ENCODE measurements at regions not wholly inside any gene's neighbourhood (a gene's known extent, or its start where the extent isn't known, plus 50 kb on each side); places are given as distances from the start of the nearest gene placed in this dataset.

DNA sequence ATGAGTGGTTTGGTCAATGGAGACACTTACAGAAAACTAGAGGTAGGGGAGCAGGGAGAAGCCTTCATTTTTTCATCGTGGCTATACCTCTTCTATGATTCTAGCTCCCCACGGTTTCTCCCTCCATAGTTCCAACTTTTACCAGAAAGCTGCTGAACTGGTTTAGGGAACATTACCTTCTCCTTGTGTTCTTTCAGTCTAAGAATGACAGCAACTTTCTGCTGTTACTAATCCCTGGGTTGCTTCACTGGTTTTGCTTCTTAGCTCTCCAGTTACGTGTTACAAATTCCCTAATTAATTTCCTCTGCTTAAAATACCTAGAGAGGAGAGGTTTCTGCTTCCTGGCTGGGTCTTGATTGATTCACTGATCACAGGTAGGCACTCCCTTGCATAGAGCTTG is 499.9 kb downstream of the SLC4A3 start:
- no peaks in the 10 kb centered on the region for H3K4me1 Mint-ChIP-seq
- H3K36me3 Mint-ChIP-seq: no peaks in the 10 kb centered on the region
- H3K4me3 Mint-ChIP-seq: no peak overlapping the region
- ATAC-seq (ENCODE audit: low read depth) (no peak), DNase-seq (no peak)
- peaks cover 2% of the 10 kb centered on the region for H3K9me3 Mint-ChIP-seq
- POLR2A ChIA-PET: no interaction called here
- no peaks in the 10 kb centered on the region for H3K27me3 Mint-ChIP-seq
- no peak overlapping the region for H3K27ac Mint-ChIP-seq

DNA sequence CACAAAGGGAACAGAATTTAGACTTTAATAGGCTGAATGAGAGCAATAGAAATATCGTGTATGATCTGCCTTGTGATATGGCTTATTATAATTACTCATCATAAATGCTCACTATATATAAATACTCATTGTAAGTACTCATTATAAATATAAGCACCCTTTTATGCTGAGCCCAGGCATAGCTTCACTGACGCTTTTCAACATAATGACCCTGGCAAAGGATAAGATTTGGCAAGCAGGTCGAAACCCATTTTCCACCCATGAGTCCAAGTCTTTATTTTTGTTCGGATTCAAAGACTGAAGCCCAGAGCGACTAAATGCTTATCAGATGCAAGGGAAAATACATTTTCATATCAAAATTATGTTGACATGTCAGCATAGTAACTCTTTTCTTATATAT is 500.4 kb downstream of the SLC4A3 start:
- H3K9me3 Mint-ChIP-seq: peaks cover 2% of the 10 kb centered on the region
- no peaks in the 10 kb centered on the region for H3K36me3 Mint-ChIP-seq
- ATAC-seq (ENCODE audit: low read depth) (no peak), DNase-seq (no peak)
- H3K4me1 Mint-ChIP-seq: no peaks in the 10 kb centered on the region
- H3K27ac Mint-ChIP-seq: no peak overlapping the region
- H3K27me3 Mint-ChIP-seq: no peaks in the 10 kb centered on the region
- H3K4me3 Mint-ChIP-seq: no peak overlapping the region
- POLR2A ChIA-PET: no interaction called here

DNA sequence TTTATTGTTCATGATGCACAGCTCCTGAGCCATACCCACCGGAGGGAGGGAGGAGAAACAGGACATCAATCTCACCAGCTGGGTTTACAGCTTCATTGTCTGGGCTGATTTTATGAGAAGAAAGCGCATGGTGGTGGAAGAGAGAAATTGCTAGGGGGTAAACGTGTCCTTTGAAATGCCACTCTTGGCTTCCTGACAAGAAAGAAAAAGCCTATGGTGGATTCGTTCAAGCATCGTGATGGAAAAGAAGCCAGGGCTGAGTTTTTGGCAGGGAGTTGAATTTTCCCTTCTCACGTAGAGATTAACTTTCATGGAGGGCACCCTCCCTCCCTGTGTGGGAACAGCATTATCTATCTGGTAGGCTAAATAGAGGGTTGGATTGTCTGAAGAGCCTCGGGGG is 502.0 kb downstream of the SLC4A3 start:
- H3K9me3 Mint-ChIP-seq: peaks cover 2% of the 10 kb centered on the region
- no peaks in the 10 kb centered on the region for H3K36me3 Mint-ChIP-seq
- no peaks in the 10 kb centered on the region for H3K4me1 Mint-ChIP-seq
- POLR2A ChIA-PET: no interaction called here
- no peak overlapping the region for H3K27ac Mint-ChIP-seq
- DNase-seq (no peak), ATAC-seq (ENCODE audit: low read depth) (no peak)
- H3K27me3 Mint-ChIP-seq: no peaks in the 10 kb centered on the region
- no peak overlapping the region for H3K4me3 Mint-ChIP-seq

DNA sequence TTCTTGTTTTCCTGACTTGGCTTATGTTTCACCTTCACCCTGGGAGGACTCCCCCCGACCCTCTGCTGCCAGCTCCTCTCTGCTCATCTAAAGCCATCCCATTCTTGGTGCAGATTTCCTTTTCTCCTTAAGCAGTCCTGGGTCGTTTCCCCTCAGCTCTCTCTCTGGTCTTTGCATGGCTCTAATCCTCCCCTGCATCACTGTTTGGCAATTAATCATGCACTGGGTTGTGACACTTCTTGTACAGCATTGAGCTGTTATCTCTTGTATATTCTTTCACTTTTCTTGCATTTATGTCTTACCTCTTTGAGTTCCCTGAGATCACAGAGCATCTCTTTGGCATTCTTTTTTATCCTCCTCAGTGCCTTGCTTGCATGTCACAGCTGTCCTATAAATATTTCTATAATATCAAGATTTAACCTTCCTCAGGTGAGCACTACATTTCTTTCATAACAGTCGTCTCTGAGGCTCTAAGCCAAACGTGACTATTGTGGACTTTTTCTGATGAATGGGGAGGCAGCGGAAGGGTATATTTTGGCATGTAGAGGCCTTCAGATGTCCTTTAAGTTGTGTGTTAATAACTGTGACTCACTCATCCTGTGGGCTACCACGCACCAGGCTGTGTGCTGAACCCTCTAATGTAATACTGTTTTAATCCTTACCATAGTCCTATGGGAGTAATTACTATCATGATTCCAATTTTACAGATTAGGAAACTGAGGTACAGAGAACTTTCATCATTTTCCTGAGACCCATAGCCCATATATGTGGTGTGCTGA is 507.5 kb downstream of the SLC4A3 start:
- Mint-ChIP-seq H3K27me3 (no peaks in the 10 kb centered on the region), H3K9me3 (peaks cover 2% of the 10 kb centered on the region), H3K4me1 (no peaks in the 10 kb centered on the region), H3K4me3 (no peak overlapping the region), H3K27ac (no peak overlapping the region), H3K36me3 (no peaks in the 10 kb centered on the region)
- DNase-seq (no peak), ATAC-seq (ENCODE audit: low read depth) (no peak)
- POLR2A ChIA-PET: no interaction called here

DNA sequence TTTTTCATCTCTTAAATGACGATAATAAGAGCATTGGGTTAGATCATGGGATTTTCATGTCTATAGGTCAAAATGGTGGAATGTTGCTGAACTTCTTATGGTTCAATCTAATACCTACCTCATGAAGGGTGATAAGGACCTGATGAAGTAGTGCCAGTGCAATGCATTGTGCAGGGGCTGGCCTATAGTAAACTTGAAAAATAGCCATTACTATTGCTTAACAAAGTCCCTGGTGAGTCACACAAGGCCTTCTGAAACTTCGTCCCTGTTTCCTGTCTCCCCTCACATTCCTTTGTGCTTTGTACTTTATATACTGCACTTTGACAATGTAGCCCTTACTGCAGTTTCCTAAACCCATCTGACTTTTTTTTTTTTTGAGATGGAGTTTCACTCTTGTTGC is 515.9 kb downstream of the SLC4A3 start:
- POLR2A ChIA-PET: no interaction called here
- DNase-seq (no peak), ATAC-seq (ENCODE audit: low read depth) (no peak)
- H3K4me1 Mint-ChIP-seq: no peaks in the 10 kb centered on the region
- no peak overlapping the region for H3K27ac Mint-ChIP-seq
- H3K9me3 Mint-ChIP-seq: peaks cover 3% of the 10 kb centered on the region
- no peaks in the 10 kb centered on the region for H3K27me3 Mint-ChIP-seq
- H3K36me3 Mint-ChIP-seq: no peaks in the 10 kb centered on the region
- no peak overlapping the region for H3K4me3 Mint-ChIP-seq

DNA sequence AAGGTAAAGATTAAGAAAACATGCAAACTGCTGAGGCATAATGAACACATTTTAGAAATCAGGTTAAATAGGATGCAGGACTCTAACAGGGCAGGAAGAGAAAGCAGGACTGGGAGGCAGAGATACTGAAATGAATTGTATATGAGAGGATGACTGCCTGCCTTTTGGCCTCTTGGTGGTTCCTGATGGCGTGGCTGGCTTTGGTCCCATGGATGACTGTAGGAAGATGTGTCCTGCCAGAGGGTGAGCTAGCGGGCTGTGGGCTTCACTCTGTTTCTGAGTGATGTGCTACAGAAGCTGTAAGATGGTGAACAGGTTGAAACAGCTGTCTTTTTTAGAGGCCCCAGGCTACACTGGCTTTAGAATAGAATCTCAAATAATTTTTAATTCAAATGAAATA is 517.0 kb downstream of the SLC4A3 start:
- no peak overlapping the region for H3K27ac Mint-ChIP-seq
- POLR2A ChIA-PET: no interaction called here
- H3K36me3 Mint-ChIP-seq: no peaks in the 10 kb centered on the region
- ATAC-seq (ENCODE audit: low read depth) (no peak), DNase-seq (no peak)
- H3K27me3 Mint-ChIP-seq: no peaks in the 10 kb centered on the region
- peaks cover 3% of the 10 kb centered on the region for H3K9me3 Mint-ChIP-seq
- no peaks in the 10 kb centered on the region for H3K4me1 Mint-ChIP-seq
- H3K4me3 Mint-ChIP-seq: no peak overlapping the region

DNA sequence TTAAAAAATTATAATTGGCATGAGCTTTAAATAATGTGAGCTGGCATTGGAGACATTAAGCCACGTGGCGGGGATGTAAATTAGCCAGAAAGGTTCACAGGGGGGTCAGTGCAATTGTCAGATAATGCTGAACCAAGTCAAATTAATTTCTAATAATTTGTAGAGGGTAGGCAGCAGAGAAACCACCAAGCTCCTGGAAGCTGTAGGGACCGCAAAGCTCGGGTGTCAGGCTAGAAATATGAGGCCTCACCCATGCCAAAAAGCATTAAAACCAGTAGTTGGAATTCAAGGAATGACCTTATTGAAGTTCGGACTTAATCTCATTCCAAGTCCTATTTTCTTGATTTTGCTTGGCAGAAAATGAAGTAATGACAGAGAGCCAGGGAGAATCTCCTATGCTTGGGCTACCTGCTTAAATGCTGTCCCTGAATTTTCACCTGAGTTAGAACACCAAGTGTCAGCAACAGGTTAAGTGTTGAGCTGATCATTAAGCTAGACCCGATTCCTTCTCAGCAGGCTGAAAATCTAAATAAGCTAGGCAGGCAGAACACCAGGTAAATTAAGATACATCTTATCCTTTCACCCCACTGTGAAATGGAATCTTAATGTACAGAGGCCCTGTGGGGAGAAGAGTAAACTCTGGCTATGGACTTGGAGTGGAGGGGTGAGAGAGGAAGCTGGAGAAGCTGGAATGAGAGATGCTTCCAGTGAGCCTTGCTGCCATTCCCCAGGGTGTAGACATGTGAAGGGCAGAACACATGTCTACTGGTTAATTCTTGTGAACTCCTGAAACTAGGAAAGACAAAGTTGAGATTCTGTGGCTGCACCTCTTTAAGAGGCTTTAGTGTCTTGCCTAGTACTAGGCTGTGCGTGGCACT is 520.0 kb downstream of the SLC4A3 start:
- POLR2A ChIA-PET: no interaction called here
- no peaks in the 10 kb centered on the region for H3K27me3 Mint-ChIP-seq
- no peaks in the 10 kb centered on the region for H3K4me1 Mint-ChIP-seq
- H3K27ac Mint-ChIP-seq: no peak overlapping the region
- DNase-seq (no peak), ATAC-seq (ENCODE audit: low read depth) (no peak)
- no peaks in the 10 kb centered on the region for H3K36me3 Mint-ChIP-seq
- no peak overlapping the region for H3K4me3 Mint-ChIP-seq
- peaks cover 3% of the 10 kb centered on the region for H3K9me3 Mint-ChIP-seq

DNA sequence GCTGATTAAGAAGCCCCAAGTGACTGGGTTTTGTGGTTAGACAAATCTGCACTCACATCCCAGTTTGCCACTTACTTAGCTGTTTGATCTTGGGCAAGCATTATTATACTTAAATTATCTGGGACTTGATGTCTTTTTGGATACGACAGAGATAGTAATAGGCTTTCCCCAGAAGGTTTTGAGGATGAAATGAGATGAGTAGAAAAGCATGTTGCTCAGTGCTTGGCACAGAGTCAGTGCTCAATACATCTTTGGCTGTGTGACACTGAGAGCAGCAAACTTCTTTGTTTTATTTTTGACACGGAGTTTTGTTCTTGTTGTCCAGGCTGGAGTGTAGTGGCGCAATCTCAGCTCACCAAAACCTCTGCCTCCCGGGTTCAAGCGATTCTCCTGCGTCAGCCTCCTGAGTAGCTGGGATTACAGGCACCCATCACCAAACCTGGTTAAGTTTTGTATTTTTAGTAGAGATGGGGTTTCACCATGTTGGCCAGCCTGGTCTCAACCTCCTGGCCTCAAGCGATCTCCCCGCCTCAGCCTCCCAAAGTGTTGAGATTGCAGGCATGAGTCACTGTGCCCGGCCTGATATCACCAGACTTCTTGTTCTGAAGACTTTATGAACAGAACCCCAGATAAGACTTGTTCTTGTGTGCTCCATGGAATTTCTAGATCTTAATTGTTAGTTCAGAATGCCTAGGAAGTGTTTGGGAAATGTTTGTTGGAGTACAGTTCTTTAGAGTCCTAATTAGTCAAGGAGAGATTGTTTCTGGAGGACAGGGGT is 521.2 kb downstream of the SLC4A3 start:
- Mint-ChIP-seq H3K27ac (no peak overlapping the region), H3K36me3 (no peaks in the 10 kb centered on the region), H3K27me3 (no peaks in the 10 kb centered on the region), H3K9me3 (peaks cover 3% of the 10 kb centered on the region), H3K4me1 (no peaks in the 10 kb centered on the region), H3K4me3 (no peak overlapping the region)
- POLR2A ChIA-PET: no interaction called here
- DNase-seq (no peak), ATAC-seq (ENCODE audit: low read depth) (no peak)

DNA sequence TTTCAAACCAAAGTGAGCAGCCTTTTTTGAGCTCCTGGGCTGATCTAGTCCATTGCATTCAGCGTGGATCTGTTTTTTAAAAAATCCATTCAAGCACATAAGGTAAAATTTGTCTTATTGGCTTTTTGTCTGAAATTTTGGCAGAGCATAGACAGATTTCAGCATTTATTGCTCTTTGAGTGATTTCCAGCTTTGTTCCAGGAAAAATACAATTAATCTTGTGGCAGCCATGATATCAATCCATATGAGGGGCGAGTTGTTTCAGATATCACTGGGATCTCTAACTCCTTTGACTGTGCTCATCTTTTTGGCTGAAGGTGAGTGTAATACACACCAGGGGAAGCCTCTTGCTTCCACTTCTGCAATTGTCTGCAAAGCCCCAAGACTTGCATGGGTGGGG is 523.9 kb downstream of the SLC4A3 start:
- ATAC-seq (ENCODE audit: low read depth): no peak
- no peaks in the 10 kb centered on the region for H3K9me3 Mint-ChIP-seq
- H3K27me3 Mint-ChIP-seq: peaks cover 2% of the 10 kb centered on the region
- H3K36me3 Mint-ChIP-seq: no peaks in the 10 kb centered on the region
- H3K27ac Mint-ChIP-seq: no peak overlapping the region
- H3K4me1 Mint-ChIP-seq: no peaks in the 10 kb centered on the region
- no peak for DNase-seq
- POLR2A ChIA-PET: no interaction called here
- H3K4me3 Mint-ChIP-seq: no peak overlapping the region

DNA sequence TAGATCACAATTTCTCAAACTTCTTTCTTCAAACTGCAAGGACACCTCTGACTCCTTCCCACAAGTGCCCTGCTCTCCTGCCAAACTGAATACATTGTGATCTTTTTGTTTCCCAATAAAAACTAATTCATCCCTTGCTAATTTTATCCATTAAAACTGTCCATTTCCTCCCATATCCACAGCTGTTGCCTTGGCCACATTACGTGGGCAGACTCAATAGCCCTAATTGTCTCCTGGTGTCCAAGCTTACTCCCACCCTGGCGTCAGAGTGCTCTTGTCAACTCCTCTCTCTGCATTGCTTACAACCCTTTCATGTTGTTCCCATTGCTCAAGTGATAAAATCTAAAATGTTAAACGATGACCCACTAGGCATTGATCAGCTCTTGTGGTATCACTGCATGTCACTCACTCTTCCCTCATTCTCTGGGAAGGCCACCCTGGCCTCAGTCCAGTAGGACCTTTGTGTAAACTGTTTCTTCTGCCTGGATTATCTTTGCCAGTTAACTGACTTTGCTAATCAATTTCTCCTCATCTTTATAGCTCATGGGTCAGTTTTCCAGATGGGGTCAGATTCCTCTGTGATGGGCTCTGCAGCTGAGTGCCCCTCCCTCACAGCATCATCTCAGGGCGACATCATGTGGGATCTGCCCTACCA is 525.0 kb downstream of the SLC4A3 start:
- POLR2A ChIA-PET: no interaction called here
- DNase-seq (no peak), ATAC-seq (ENCODE audit: low read depth) (no peak)
- no peaks in the 10 kb centered on the region for H3K4me1 Mint-ChIP-seq
- no peak overlapping the region for H3K27ac Mint-ChIP-seq
- no peak overlapping the region for H3K4me3 Mint-ChIP-seq
- no peaks in the 10 kb centered on the region for H3K9me3 Mint-ChIP-seq
- H3K36me3 Mint-ChIP-seq: no peaks in the 10 kb centered on the region
- H3K27me3 Mint-ChIP-seq: peaks cover 2% of the 10 kb centered on the region

DNA sequence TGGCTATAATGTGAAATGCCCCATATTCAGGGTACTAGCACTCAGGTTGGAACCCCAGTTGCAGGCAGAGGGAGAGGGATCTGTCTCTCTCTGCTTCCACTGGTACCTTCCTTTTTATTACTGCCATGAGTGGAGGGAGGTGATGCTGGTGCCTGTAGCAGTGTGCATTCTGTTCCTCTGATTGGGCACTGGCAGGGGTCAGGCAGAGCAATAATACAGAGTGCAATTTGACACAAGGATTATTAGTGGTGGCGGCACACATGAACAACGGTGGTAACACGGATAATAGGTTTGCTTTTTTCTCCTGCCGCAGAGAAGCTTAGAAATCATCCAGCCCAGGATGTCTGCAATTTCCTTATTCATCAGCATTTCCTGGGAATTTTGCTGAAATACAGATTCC is 525.7 kb downstream of the SLC4A3 start:
- no peak overlapping the region for H3K27ac Mint-ChIP-seq
- DNase-seq (no peak), ATAC-seq (ENCODE audit: low read depth) (no peak)
- peaks cover 2% of the 10 kb centered on the region for H3K27me3 Mint-ChIP-seq
- no peaks in the 10 kb centered on the region for H3K9me3 Mint-ChIP-seq
- no peak overlapping the region for H3K4me3 Mint-ChIP-seq
- no peaks in the 10 kb centered on the region for H3K36me3 Mint-ChIP-seq
- no peaks in the 10 kb centered on the region for H3K4me1 Mint-ChIP-seq
- POLR2A ChIA-PET: no interaction called here

DNA sequence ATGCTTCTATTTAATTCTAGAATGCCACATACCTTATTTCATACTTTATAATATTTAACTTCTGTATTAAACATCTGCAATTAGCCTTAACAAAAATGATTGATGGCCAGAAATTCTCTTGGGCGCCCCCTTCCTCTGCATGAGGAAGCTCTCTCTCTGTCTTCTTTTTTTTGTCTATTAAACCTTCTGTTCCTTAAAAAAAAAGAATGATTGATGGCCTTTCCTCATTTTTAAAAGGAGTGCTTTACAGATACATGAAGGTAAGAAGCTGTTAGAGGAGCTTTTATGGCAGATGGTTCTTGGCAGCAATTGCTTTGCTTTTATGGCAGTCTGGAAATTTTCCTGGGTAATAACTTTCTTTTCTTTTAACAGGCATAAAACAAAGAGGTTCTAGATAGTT is 526.9 kb downstream of the SLC4A3 start:
- Mint-ChIP-seq H3K9me3 (no peaks in the 10 kb centered on the region), H3K27me3 (peaks cover 2% of the 10 kb centered on the region), H3K4me3 (no peak overlapping the region), H3K27ac (no peak overlapping the region), H3K4me1 (no peaks in the 10 kb centered on the region), H3K36me3 (no peaks in the 10 kb centered on the region)
- POLR2A ChIA-PET: interaction anchor here (0.7 kb wide), 1 partner anchor 37 kb away, joined by 5 read pairs; no protein-coding TSS in a partner anchor
- no peak for DNase-seq
- ATAC-seq (ENCODE audit: low read depth): no peak

DNA sequence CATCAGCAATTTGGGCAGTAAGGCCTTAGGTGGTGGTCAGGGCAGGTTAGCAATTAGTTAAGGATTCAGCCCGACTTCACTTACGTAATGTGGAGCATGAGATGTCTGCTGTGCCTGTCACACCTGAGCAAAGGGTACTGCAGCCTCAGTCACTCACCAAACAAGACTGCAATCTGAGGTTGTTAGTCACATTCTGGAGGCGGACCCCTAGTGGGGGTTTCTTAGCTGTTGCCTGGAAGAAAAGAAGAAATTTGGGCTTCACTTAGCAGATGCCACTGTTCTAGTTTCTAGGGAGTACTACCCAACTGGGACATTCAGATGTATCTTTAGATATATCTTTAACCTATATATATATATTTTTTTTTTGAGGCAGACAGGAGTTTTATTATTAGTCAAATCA is 529.9 kb downstream of the SLC4A3 start:
- no peak overlapping the region for H3K27ac Mint-ChIP-seq
- no peaks in the 10 kb centered on the region for H3K9me3 Mint-ChIP-seq
- no peak for ATAC-seq (ENCODE audit: low read depth)
- H3K36me3 Mint-ChIP-seq: no peaks in the 10 kb centered on the region
- POLR2A ChIA-PET: no interaction called here
- H3K4me1 Mint-ChIP-seq: no peaks in the 10 kb centered on the region
- no peak for DNase-seq
- H3K4me3 Mint-ChIP-seq: no peak overlapping the region
- H3K27me3 Mint-ChIP-seq: peaks cover 2% of the 10 kb centered on the region
